WTC11 (cell line): ENCODE measurements at regions not wholly inside any gene's neighbourhood (a gene's known extent, or its start where the extent isn't known, plus 50 kb on each side); places are given as distances from the start of the nearest gene placed in this dataset.

Experiments used
- ATAC-seq: fragments of 200-7000 bp; cut with Tn5 transposase; 2 replicates; pipeline ENCODE4 v1.10.0; 2021; ENCODE audit warnings: mild to moderate bottlenecking, moderate library complexity
- CTCF ChIA-PET: fragments of 300-600 bp; sonication (Branson Sonifier 250); formaldehyde crosslinking; loops from one replicate; lab custom pipeline; 2021; ENCODE audit warnings: antibody characterized with exemption; lab: Charles Lee
- POLR2A ChIA-PET: fragments of 350-600 bp; sonication (Branson Sonifier 250); formaldehyde crosslinking; loops from one replicate; lab custom pipeline; 2021; ENCODE audit warnings: antibody characterized with exemption; lab: Charles Lee
- DNase-seq: peaks from one replicate; pipeline ENCODE4 v3.0.0; 2021; ENCODE audit warnings: low spot score
- H3K27ac Mint-ChIP-seq: 2 replicates; pipeline ENCODE4 v1.8.0; 2021; ENCODE audit warnings: mixed read lengths
- H3K27me3 Mint-ChIP-seq: 2 replicates; pipeline ENCODE4 v1.8.0; 2021; ENCODE audit warnings: low read depth, mild to moderate bottlenecking, moderate library complexity, mixed read lengths
- H3K36me3 Mint-ChIP-seq: 2 replicates; pipeline ENCODE4 v1.8.0; 2021; ENCODE audit warnings: mixed read lengths
- H3K4me1 Mint-ChIP-seq: 2 replicates; pipeline ENCODE4 v1.8.0; 2022; ENCODE audit warnings: mixed read lengths
- H3K4me3 Mint-ChIP-seq: 2 replicates; pipeline ENCODE4 v1.8.0; 2021; ENCODE audit warnings: mild to moderate bottlenecking, moderate library complexity, mixed read lengths
- H3K9me3 Mint-ChIP-seq: 2 replicates; pipeline ENCODE4 v1.8.0; 2021; ENCODE audit warnings: mixed read lengths
- CREM ChIP-seq: sonication (generic); formaldehyde crosslinking; IDR thresholded peaks from 2 replicates; pipeline ENCODE4 v1.8.1; 2022; ENCODE audit warnings: mild to moderate bottlenecking, missing genetic modification reagents, moderate library complexity
- FOXJ3 ChIP-seq: sonication (generic); formaldehyde crosslinking; IDR thresholded peaks from 2 replicates; pipeline ENCODE4 v1.9.0; 2021; ENCODE audit warnings: missing genetic modification reagents, mild to moderate bottlenecking, borderline replicate concordance
- GRHL2 ChIP-seq: fragments of 250-450 bp; sonication (Bioruptor Pico); IDR thresholded peaks from 2 replicates; pipeline ENCODE4 v1.8.0; 2022; ENCODE audit warnings: mild to moderate bottlenecking, moderate library complexity; ENCODE audit not compliant: insufficient replicate concordance, severe bottlenecking
- GTF2I ChIP-seq: fragments of 250-450 bp; sonication (Bioruptor Pico); conservative IDR thresholded peaks from 2 replicates; pipeline ENCODE4 v1.4.0; 2021; ENCODE audit warnings: mild to moderate bottlenecking
- JUN ChIP-seq: sonication (generic); formaldehyde crosslinking; IDR thresholded peaks from 2 replicates; pipeline ENCODE4 v1.8.0; 2023; ENCODE audit warnings: mild to moderate bottlenecking, missing genetic modification reagents
- MYBL2 ChIP-seq: sonication (generic); formaldehyde crosslinking; IDR thresholded peaks from 2 replicates; pipeline ENCODE4 v1.8.1; 2023; ENCODE audit warnings: mild to moderate bottlenecking, moderate library complexity, missing genetic modification reagents
- NR3C1 ChIP-seq: sonication (generic); formaldehyde crosslinking; conservative IDR thresholded peaks from 2 replicates; pipeline ENCODE4 v1.8.1; 2023; ENCODE audit warnings: low read depth, mild to moderate bottlenecking, missing genetic modification reagents
- RORB ChIP-seq: fragments of 250-450 bp; sonication (Bioruptor Pico); IDR thresholded peaks from 2 replicates; pipeline ENCODE4 v1.9.0; 2021; ENCODE audit warnings: mild to moderate bottlenecking
- SMAD4 ChIP-seq: sonication (generic); formaldehyde crosslinking; IDR thresholded peaks from 2 replicates; pipeline ENCODE4 v1.8.0; 2022; ENCODE audit warnings: mild to moderate bottlenecking, missing genetic modification reagents
- TEAD1 ChIP-seq: sonication (generic); formaldehyde crosslinking; IDR thresholded peaks from 2 replicates; pipeline ENCODE4 v1.8.0; 2022; ENCODE audit warnings: mild to moderate bottlenecking, missing genetic modification reagents
- TP53 ChIP-seq: sonication (generic); formaldehyde crosslinking; IDR thresholded peaks from 2 replicates; pipeline ENCODE4 v1.8.1; 2023; ENCODE audit warnings: mild to moderate bottlenecking, missing genetic modification reagents
- ZBTB21 ChIP-seq: sonication (generic); formaldehyde crosslinking; IDR thresholded peaks from 2 replicates; pipeline ENCODE4 v1.8.1; 2023; ENCODE audit warnings: mild to moderate bottlenecking, missing genetic modification reagents, borderline replicate concordance
- ZNF232 ChIP-seq: sonication (generic); formaldehyde crosslinking; IDR thresholded peaks from 2 replicates; pipeline ENCODE4 v1.8.0; 2022; ENCODE audit warnings: mild to moderate bottlenecking, missing genetic modification reagents
- ZNF263 ChIP-seq: sonication (generic); formaldehyde crosslinking; IDR thresholded peaks from 2 replicates; pipeline ENCODE4 v1.8.1; 2022; ENCODE audit warnings: low read depth, mild to moderate bottlenecking, moderate library complexity, missing genetic modification reagents
- ZNF423 ChIP-seq: fragments of 250-450 bp; sonication (Bioruptor Pico); IDR thresholded peaks from 2 replicates; pipeline ENCODE4 v2.1.2; 2022; ENCODE audit warnings: mild to moderate bottlenecking, moderate library complexity
- TF ChIP-seq, protein P1 (sequence below): sonication (generic); formaldehyde crosslinking; IDR thresholded peaks from 2 replicates; pipeline ENCODE4 v1.8.0; 2023; ENCODE audit warnings: missing genetic modification reagents, mild to moderate bottlenecking, borderline replicate concordance
- TF ChIP-seq, protein P2 (sequence below): sonication (generic); formaldehyde crosslinking; IDR thresholded peaks from 2 replicates; pipeline ENCODE4 v1.8.0; 2022; ENCODE audit warnings: mild to moderate bottlenecking, missing genetic modification reagents
- TF ChIP-seq, protein P3 (sequence below): sonication (generic); formaldehyde crosslinking; IDR thresholded peaks from 2 replicates; pipeline ENCODE4 v1.8.0; 2022; ENCODE audit warnings: mild to moderate bottlenecking, missing genetic modification reagents
- TF ChIP-seq, protein P4 (sequence below): fragments of 250-450 bp; sonication (Bioruptor Pico); IDR thresholded peaks from 2 replicates; pipeline ENCODE4 v1.9.0; 2021; ENCODE audit warnings: mild to moderate bottlenecking
- TF ChIP-seq, protein P5 (sequence below): sonication (generic); formaldehyde crosslinking; IDR thresholded peaks from 2 replicates; pipeline ENCODE4 v1.8.0; 2022; ENCODE audit warnings: missing genetic modification reagents
- TF ChIP-seq, protein P6 (sequence below): fragments of 250-450 bp; sonication (Bioruptor Pico); IDR thresholded peaks from 2 replicates; pipeline ENCODE4 v2.1.2; 2022; ENCODE audit warnings: mild to moderate bottlenecking, moderate library complexity

DNA sequence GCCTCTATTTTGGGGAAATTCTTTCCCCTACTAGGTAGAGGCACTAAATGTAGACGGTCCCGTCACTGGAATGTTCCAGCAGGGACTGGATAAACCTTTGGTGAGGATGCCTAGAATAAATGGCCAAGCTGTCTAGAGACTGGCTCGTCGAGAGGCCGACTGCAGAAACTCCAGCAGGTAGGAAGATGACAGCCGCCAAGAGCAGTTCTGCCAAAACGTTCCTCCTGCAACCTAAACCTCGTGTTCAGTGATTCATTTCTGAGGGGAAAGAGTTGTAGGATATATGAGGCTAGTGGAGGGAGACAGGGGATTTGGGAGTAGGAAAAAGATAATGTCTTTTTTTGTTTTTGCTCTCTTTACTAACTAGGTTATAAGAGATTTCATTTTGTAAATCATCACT lies 184.7 kb upstream of the GDF10 start (continued):
- TF ChIP-seq, protein P1, sequence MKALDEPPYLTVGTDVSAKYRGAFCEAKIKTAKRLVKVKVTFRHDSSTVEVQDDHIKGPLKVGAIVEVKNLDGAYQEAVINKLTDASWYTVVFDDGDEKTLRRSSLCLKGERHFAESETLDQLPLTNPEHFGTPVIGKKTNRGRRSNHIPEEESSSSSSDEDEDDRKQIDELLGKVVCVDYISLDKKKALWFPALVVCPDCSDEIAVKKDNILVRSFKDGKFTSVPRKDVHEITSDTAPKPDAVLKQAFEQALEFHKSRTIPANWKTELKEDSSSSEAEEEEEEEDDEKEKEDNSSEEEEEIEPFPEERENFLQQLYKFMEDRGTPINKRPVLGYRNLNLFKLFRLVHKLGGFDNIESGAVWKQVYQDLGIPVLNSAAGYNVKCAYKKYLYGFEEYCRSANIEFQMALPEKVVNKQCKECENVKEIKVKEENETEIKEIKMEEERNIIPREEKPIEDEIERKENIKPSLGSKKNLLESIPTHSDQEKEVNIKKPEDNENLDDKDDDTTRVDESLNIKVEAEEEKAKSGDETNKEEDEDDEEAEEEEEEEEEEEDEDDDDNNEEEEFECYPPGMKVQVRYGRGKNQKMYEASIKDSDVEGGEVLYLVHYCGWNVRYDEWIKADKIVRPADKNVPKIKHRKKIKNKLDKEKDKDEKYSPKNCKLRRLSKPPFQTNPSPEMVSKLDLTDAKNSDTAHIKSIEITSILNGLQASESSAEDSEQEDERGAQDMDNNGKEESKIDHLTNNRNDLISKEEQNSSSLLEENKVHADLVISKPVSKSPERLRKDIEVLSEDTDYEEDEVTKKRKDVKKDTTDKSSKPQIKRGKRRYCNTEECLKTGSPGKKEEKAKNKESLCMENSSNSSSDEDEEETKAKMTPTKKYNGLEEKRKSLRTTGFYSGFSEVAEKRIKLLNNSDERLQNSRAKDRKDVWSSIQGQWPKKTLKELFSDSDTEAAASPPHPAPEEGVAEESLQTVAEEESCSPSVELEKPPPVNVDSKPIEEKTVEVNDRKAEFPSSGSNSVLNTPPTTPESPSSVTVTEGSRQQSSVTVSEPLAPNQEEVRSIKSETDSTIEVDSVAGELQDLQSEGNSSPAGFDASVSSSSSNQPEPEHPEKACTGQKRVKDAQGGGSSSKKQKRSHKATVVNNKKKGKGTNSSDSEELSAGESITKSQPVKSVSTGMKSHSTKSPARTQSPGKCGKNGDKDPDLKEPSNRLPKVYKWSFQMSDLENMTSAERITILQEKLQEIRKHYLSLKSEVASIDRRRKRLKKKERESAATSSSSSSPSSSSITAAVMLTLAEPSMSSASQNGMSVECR (CRISPR knock-in tag), result no peak
- TF ChIP-seq CREM, result no peak
- no peak for TF ChIP-seq FOXJ3 (CRISPR knock-in tag)
- TF ChIP-seq ZNF232, result no peak
- TF ChIP-seq ZBTB21 (CRISPR knock-in tag), result no peak
- no peak for TF ChIP-seq JUN (CRISPR knock-in tag)
- TF ChIP-seq SMAD4, result no peak
- TF ChIP-seq GRHL2 (CRISPR knock-in tag), result no peak
- TF ChIP-seq, all 79 proteins: peak for 0

DNA sequence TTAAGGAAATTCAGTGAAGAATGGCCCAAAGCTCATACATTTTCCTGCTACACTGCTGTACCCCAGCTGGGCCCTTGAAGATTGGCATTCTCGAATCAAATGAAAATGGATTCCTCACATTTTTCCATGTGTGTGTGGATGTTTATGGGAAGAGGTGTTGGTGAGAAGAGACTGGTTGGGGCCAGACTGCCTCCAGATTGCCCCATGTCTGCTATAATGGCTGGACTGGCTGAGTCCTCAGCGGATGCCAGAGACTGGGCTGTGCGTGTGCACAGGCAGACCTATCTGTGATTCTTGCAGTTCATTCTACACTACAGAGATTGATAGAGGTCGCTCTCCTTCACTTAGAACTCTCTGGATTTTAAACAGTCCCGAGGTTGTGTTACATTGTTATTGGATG lies 183.6 kb upstream of the GDF10 start:
- DNase-seq, result no peak
- Mint-ChIP-seq H3K27ac (no peak overlapping the region), H3K4me3 (no peak overlapping the region), H3K9me3 (no peaks in the 10 kb centered on the region; the same call in 1 of the 2 replicates), H3K36me3 (no peaks in the 10 kb centered on the region), H3K27me3 (peaks cover 7% of the 10 kb centered on the region), H3K4me1 (peaks cover 28% of the 10 kb centered on the region)
- TF ChIP-seq MYBL2 (CRISPR knock-in tag), result no peak
- no peak for TF ChIP-seq ZNF423 (CRISPR knock-in tag)
- TF ChIP-seq, protein P2, sequence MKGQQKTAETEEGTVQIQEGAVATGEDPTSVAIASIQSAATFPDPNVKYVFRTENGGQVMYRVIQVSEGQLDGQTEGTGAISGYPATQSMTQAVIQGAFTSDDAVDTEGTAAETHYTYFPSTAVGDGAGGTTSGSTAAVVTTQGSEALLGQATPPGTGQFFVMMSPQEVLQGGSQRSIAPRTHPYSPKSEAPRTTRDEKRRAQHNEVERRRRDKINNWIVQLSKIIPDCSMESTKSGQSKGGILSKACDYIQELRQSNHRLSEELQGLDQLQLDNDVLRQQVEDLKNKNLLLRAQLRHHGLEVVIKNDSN, result no peak
- TF ChIP-seq, protein P3, sequence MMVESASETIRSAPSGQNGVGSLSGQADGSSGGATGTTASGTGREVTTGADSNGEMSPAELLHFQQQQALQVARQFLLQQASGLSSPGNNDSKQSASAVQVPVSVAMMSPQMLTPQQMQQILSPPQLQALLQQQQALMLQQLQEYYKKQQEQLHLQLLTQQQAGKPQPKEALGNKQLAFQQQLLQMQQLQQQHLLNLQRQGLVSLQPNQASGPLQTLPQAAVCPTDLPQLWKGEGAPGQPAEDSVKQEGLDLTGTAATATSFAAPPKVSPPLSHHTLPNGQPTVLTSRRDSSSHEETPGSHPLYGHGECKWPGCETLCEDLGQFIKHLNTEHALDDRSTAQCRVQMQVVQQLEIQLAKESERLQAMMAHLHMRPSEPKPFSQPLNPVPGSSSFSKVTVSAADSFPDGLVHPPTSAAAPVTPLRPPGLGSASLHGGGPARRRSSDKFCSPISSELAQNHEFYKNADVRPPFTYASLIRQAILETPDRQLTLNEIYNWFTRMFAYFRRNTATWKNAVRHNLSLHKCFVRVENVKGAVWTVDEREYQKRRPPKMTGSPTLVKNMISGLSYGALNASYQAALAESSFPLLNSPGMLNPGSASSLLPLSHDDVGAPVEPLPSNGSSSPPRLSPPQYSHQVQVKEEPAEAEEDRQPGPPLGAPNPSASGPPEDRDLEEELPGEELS (CRISPR knock-in tag), result no peak
- no peak for TF ChIP-seq NR3C1 (CRISPR knock-in tag)
- no peak; the same call in 1 of the 2 replicates for ATAC-seq
- ChIA-PET POLR2A (no interaction called here), CTCF (no interaction called here)

DNA sequence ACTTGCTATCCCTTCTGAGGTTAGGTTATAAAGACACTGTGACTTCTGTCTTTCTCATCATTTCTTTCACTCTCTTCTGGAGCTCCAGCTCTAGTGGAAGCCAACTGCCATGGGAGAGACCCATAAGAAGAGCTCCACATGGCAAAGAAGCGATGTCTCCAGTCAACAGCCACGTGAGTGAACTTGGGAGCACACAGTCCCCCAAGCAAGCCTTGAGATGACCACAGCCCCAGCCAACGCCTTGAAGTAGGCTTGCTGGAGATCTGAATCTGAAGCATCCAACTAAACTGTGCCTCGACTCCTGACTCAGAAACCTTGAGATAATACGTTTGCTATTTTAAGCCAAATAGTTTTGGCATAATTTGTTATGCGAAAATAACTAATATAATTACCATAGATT lies 181.7 kb upstream of the GDF10 start:
- ATAC-seq (no peak), DNase-seq (no peak)
- H3K4me3 Mint-ChIP-seq, result no peak overlapping the region
- H3K9me3 Mint-ChIP-seq, result peaks cover 3% of the 10 kb centered on the region
- H3K27ac Mint-ChIP-seq, result no peak overlapping the region
- POLR2A ChIA-PET, result no interaction called here
- no peaks in the 10 kb centered on the region for H3K36me3 Mint-ChIP-seq
- CTCF ChIA-PET, result no interaction called here
- H3K4me1 Mint-ChIP-seq, result peaks cover 24% of the 10 kb centered on the region
- H3K27me3 Mint-ChIP-seq, result peaks cover 3% of the 10 kb centered on the region
- TF ChIP-seq NR3C1 (CRISPR knock-in tag) (no peak), TEAD1 (no peak), RORB (no peak), GTF2I (CRISPR knock-in tag) (no peak), SMAD4 (no peak), TP53 (CRISPR knock-in tag) (no peak), ZNF263 (CRISPR knock-in tag) (no peak)
- TF ChIP-seq, protein P4, sequence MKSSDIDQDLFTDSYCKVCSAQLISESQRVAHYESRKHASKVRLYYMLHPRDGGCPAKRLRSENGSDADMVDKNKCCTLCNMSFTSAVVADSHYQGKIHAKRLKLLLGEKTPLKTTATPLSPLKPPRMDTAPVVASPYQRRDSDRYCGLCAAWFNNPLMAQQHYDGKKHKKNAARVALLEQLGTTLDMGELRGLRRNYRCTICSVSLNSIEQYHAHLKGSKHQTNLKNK, result no peak
- TF ChIP-seq, protein P5, sequence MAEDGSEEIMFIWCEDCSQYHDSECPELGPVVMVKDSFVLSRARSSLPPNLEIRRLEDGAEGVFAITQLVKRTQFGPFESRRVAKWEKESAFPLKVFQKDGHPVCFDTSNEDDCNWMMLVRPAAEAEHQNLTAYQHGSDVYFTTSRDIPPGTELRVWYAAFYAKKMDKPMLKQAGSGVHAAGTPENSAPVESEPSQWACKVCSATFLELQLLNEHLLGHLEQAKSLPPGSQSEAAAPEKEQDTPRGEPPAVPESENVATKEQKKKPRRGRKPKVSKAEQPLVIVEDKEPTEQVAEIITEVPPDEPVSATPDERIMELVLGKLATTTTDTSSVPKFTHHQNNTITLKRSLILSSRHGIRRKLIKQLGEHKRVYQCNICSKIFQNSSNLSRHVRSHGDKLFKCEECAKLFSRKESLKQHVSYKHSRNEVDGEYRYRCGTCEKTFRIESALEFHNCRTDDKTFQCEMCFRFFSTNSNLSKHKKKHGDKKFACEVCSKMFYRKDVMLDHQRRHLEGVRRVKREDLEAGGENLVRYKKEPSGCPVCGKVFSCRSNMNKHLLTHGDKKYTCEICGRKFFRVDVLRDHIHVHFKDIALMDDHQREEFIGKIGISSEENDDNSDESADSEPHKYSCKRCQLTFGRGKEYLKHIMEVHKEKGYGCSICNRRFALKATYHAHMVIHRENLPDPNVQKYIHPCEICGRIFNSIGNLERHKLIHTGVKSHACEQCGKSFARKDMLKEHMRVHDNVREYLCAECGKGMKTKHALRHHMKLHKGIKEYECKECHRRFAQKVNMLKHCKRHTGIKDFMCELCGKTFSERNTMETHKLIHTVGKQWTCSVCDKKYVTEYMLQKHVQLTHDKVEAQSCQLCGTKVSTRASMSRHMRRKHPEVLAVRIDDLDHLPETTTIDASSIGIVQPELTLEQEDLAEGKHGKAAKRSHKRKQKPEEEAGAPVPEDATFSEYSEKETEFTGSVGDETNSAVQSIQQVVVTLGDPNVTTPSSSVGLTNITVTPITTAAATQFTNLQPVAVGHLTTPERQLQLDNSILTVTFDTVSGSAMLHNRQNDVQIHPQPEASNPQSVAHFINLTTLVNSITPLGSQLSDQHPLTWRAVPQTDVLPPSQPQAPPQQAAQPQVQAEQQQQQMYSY (CRISPR knock-in tag), result no peak
- TF ChIP-seq, protein P6, sequence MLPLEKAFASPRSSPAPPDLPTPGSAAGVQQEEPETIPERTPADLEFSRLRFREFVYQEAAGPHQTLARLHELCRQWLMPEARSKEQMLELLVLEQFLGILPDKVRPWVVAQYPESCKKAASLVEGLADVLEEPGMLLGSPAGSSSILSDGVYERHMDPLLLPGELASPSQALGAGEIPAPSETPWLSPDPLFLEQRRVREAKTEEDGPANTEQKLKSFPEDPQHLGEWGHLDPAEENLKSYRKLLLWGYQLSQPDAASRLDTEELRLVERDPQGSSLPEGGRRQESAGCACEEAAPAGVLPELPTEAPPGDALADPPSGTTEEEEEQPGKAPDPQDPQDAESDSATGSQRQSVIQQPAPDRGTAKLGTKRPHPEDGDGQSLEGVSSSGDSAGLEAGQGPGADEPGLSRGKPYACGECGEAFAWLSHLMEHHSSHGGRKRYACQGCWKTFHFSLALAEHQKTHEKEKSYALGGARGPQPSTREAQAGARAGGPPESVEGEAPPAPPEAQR (CRISPR knock-in tag), result no peak
